GM21381 (cell line): ENCODE measurements at regions not wholly inside any gene's neighbourhood (a gene's known extent, or its start where the extent isn't known, plus 50 kb on each side); places are given as distances from the start of the nearest gene placed in this dataset.
"Not testable (repeated sequence)": the region's sequence is repeated elsewhere in the genome, so short reads cannot be mapped to it uniquely, and the experiment has no call there.

Experiments used
- ATAC-seq: cut with Tn5 transposase; IDR thresholded peaks from one replicate; pipeline ENCODE4 v1.9.1; 2021; ENCODE audit warnings: mild to moderate bottlenecking, moderate library complexity; ENCODE audit not compliant: unreplicated experiment

GRCh38 chr14:86065407-86065806, 535.5 kb downstream of the FLRT2 start:
- ATAC-seq: no peak

DNA sequence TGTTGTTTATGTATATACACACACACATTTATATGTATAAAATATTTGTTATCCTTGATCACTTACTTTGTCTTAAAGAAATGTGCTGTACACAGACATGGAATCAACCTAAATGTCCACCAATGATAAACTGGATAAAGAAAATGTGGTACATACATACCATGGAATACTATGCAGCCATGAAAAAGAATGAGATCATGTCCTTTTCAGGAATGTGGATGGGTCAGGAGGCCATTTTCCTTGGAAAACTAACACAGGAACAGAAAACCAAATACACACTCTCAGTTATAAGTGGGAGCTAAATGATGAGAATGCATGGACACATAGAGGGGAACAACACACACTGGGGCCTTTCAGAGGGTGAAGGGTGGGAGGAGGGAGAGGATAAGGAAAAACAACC, 534.7 kb downstream of the FLRT2 start:
- ATAC-seq: not testable (repeated sequence)

- ATAC-seq: no peak
These were observed 527.2 kb downstream of the FLRT2 start for GRCh38 chr14:86057018-86057667.

DNA sequence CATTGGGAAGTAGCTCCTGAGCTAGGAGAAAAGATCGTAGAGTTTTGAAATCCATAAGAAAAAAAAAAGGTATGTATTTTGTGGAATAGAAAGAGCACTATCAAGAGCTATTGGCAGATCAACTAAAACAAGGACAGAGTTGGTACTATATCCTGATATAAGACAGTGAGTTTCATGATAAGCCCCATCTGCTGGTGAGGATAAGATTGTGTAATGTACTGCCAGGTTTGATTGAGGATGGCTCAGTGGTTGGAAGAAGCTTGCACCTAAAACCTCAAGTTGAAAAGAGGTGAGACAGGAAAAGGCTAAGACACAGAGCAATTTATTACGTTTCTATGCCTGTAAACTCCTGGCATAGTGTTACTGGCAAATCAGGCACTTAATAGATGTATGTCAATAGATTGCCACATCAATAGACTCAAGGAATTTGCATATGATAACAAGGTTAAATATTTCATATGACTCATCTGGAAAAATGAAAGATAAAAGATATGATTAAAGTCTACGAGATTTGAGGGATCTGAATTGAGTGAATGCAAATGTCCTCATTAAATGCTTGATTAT, 525.6 kb downstream of the FLRT2 start:
- no peak for ATAC-seq

- ATAC-seq: no peak
These were observed 522.9 kb downstream of the FLRT2 start for GRCh38 chr14:86052868-86053267.

DNA sequence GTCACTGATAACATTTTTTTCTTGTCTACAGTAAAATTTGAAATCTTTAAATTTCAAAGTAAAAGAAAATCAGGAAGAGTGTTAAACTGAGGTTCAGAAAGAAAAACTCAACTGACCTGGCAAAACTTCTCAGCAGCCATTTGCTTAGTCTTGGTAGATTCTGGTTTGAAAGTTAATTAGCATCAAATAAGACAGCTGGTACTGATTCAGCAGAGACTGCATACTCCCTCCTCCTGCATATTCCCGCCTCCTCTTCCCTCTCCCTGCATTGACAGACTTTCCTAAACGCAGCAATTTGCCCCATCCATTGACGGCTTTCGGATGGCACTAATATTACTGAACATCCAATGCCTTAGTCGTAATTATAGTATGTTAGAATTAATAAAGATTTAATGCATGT, 520.8 kb downstream of the FLRT2 start:
- no peak for ATAC-seq

DNA sequence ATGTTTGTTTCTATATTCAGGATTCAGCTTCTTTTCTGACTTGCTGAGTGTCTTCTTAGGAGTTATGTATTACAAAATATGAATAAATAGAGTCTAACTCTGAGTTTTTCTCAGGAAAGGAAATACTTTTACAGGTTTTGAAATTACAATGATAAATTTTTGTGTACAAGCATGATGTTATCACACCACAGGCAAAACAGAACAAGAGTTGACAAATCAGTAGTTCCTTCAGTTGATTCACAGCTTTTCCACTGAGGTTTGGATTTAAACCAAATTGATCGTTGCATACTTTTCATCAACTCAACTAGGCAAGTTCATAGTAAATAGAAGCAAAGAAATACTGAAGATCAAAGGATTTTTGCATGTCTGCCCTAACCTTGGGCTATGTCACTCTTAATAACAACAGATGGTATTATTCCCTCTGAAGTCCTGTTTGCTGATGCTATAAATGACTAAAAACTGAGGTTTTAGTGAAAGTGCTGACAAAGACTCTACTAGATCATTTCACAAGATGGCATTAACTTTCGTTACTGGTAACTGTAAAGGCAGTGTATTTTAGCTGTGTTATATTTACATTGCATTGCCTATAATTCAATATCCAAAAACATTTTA, 520.2 kb downstream of the FLRT2 start:
- ATAC-seq: no peak

DNA sequence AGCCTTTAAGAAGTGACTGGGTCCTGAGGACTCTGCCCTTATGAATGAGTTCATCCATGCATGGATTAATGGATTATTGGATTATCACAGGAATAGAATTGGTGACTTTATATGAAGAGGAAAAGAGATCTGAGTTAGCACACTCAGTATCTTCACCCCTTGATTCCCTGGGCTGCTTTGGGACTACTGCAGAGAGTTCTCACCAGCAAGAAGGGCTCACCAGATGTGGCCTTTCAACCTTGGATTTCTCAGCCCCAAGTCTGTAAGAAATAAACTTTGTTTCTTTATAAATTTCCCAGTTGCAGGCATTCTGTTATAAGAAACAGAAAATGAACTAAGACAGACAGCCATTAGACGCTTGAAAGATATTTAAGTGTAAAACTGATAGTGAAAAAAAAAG, 509.2 kb downstream of the FLRT2 start:
- ATAC-seq: no peak

DNA sequence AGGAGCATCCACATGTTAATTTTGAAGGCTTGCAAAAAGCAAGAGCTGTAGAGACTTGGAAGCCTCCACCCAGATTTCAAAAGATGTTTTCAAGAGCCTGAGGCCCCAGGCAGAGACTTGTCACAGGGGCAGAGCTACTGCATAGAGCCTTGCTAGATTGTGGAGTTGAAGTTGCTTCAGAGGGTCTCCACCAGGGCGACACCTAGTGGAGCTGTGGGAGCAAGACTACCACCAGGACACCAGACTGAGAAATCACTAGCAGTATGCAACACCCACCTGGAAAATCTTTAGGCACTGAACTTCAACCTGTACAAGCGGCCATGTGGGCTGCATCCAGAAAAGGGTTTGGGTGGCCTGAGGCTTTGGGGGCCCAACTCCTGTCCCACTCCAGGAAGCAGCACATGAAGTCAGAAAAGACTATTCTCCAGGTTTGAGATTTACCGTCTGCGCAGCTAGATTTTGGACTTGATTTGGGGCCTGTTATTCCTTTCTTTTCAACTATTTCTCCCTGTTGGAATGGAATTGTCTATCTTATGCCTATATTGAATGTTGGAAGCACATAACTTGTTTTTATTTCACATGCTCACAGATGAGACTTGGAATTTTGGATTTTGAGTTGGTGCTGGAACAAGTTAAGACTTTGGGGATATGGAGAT, 508.6 kb downstream of the FLRT2 start:
- ATAC-seq: no peak

DNA sequence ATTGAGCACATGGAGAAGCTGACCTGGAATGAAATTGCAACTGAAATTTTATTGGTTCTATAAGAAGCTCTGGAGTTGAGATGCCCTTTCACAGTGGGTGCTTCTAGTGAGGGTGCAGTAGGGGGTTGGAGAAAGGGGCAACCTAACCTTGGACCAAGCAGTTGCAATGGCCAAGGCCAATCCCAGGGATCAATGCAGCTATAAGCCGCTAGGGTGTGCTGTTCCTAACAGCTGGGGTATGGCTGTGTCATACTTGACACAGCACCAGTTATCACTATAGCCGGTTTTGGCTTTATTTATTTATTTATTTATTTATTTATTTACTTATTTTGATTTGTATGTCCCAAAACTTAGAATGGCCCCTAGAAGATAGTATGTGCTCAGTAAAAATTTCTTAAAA, 505.9 kb downstream of the FLRT2 start:
- ATAC-seq: no peak

DNA sequence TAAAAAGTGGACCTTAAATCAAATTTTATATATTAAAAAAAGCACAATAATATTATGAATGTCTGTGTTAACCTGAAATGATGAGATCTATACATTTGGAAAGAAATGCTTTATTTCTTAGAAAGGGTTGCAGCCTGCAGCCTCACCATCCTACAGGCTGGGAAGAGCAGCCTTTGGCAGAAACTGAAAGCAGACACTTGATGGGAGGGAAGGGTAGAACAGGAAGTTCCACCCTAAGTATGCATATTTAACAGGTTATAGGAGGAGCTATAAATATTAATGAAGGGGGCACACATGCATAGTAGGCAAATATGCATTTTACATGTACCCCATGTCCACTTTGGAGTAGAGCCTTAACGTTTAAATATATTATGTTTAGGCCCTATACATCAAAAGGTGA, 498.0 kb downstream of the FLRT2 start:
- ATAC-seq: no peak

GRCh38 chr14:86027144-86027543, 497.2 kb downstream of the FLRT2 start:
- no peak for ATAC-seq

- no peak for ATAC-seq
These were observed 492.2 kb downstream of the FLRT2 start for GRCh38 chr14:86022031-86022629.

DNA sequence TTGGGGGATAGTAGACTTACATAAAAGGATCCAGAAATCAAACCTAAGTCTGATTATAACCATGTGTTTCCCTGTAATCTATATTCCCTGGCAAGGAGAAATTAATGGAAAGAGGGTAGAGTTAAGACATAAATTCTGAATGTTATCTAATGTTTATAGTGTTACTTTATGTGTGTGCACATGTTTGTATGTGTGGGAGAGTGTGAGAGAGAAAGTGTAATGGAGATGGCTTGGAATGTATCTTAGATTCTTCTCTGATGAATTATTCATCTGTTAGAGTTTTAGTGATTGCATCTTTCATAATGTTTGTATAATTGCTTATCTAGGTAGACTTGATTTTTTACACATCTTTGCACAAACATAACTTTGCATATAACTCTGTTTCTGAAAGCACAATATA, 490.9 kb downstream of the FLRT2 start:
- ATAC-seq: no peak

DNA sequence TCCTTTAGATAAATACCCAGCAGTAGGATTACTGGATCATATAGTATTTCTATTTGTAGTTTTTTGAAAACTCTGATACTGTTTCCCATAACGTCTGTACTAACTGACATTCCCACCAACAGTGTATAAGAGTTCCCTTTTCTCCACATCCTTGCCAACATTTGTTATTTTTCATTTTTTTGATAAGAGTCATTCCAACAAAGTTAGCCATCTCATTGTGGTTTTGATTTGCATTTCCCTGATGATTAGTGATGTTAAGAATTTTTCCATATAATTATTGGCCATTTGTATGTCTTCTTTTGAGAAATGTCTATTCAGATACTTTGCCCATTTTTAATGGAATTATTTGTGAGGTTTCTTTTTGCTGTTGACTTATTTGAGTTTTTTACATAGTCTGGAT, 486.0 kb downstream of the FLRT2 start:
- ATAC-seq: no peak

DNA sequence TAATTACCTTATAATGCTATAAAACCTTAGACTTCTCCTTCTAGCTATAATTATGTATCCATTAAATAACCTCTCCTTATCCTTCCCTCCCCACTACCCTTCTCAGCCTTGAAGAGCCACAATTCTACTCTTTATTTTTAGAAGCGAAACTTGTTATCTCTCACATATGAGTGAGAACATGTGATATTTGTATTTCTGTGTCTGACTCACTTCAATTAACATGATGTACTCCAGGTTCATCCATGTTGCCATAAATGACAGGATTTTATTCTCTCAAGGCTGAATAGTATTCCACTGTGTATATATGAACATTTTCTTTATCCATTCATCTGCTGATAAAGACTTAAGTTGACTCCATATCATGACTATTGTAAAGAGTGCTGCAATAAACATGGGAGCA, 485.6 kb downstream of the FLRT2 start:
- no peak for ATAC-seq

DNA sequence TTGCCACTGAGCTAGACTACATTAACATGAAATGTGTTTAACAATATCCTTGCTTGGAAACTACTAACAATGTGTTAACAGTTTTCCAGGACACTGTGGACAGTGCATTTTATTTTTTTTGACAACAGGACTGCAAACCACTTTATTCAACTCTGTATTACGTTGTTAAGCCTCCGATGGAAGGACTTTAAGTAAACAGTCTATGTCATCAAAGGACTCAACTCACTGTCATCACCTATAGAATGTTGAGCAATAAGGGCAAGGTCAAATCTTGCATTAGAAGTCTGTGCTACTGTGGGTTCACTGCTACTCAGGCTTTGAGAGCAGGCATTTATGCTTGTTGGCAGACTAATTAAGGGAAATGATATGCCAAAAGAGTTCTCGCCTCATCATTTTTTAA, 483.7 kb downstream of the FLRT2 start:
- no peak for ATAC-seq

DNA sequence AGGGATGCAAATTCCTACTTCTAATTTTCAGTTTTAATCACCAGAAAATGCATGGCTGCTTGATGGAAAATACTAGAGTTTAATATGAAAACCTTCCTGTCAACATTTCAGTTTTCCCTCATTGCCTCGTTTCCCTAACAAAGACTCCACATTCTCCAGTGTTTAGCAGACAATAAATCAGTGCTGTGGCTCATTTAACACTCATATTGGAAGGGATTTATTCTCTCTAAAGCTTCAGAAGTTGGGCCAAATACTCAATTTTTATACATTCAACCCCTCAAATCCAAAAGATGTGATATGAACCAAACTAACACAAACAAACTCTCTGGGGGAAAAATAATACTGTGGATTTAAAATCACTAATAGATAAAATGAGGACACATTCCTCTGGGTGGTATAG, 482.5 kb downstream of the FLRT2 start:
- no peak for ATAC-seq

DNA sequence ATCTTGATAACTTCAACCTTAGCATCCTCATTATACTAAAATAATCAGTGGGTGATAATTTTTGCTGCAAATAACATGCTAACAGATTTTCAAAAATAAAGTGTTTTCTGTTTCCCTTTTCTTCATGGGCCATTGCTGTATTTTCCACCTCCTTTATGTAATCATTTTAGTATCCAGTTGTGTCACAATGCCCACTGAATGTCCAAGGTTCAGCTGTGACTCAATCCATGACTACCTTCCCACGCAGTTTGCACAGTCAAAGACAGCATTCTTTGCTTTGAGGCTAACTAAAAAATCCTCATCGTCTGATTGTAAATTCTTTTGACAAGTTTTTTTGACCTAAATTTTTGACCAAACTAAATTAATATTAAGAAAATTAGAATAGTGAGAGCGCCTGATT, 474.1 kb downstream of the FLRT2 start:
- no peak for ATAC-seq

DNA sequence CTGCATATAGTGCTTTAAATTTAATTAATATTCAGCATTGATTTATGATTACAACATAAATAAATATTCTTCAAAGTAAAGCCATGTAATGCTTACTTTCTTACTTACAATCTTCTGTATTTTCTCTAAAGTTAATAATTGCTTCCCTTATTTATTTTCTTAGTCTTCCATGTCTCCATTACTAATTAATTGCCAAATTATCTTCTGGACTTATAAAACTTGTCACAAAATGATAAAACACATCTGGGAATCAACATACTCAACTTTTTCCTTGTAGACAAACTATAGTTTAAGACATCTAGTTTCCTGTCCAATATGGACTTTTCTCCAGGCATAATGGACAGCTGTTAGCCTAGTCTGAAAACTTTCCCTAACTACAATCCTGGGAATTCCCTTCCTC, 466.6 kb downstream of the FLRT2 start:
- no peak for ATAC-seq

DNA sequence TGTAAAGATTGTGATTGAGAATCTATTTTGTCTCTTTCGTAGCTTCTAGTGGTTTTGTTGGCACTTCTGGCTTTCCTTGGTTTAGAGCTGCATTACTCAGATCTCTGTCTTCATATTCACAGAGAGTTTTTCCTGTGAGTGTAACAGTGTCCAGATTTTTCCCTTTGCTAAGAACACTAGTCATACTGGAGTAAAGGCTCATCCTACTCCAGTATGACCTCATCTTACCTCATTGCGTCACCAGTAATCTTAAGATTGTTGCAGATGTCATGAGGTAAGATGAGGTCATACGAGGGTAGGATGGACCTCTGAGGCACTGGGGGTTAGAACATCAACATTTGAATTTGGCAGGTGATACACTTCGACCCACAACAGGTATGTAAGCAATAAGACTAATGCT, 461.2 kb downstream of the FLRT2 start:
- no peak for ATAC-seq

DNA sequence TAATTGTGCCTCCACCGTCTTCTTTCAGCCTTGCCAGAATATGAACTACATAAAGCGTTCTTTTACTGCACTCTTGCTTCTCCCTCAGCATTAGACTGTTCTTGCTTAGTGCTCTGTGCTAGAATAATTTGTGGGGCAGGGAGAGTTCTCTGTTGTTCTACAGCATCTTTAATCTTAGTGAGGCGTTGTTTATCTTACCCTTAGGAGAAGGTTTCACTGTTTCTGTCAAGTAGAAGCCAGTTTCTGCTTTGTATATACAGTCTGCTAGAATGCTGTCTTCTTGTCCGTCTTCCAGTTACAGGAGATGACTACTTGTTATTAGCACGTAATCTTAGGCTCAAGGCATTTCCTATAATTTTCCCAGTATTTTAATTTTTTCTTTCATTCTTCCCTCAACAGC, 458.0 kb downstream of the FLRT2 start:
- no peak for ATAC-seq
